K562 (cell line): ENCODE measurements at regions not wholly inside any gene's neighbourhood (a gene's known extent, or its start where the extent isn't known, plus 50 kb on each side); places are given as distances from the start of the nearest gene placed in this dataset.
A peak's percentile ranks its signal among the peaks of the same experiment; 100 is the strongest.

ENCODE experiments used
- ATAC-seq: fragments of 200-7000 bp; cut with Tn5 transposase; 3 replicates; pipeline ENCODE4 v1.9.1; 2020; ENCODE audit warnings: moderate library complexity
- BruUV-seq: library from RNA; stranded (reverse); fragments of 400-500 nt; replicated peaks from 2 replicates; lab custom pipeline; 2021; lab: Mats Ljungman, UMichigan
- CTCF ChIA-PET: fragments of 300-600 bp; formaldehyde crosslinking; extraction: SDS; loops from one replicate; lab custom pipeline; 2021; ENCODE audit warnings: low intra/inter-chr PET ratio; lab: Yijun Ruan, JAX
- POLR2A ChIA-PET: fragments of 300-600, 350-650 bp; sonication (Branson Sonifier 250); formaldehyde crosslinking; extraction: SDS; loops from one replicate; lab custom pipeline; 2021; ENCODE audit warnings: antibody characterized with exemption, inconsistent platforms; lab: Yijun Ruan, JAX
- DNase-seq, 4 experiments: peaks; one replicate each; pipeline versions ENCODE4 v3.0.0 to v3.0.0-alpha.2; 2011 to 2018; ENCODE audit warnings: low spot score in 3 of 4, mixed read lengths in 3 of 4; ENCODE audit errors: extremely low read depth in 1 of 4
- FAIRE-seq: peaks from 2 replicates; lab custom pipeline; 2011; peaks lifted over from hg19 to GRCh38; lab: Jason Lieb, UNC
- H2AFZ ChIP-seq: 2 replicates; pipeline ENCODE4 v1.6.0; 2011; ENCODE audit warnings: low read depth, low read length, control low read depth, inconsistent platforms
- H3K27ac ChIP-seq: fragments of 200-600 bp; 3 replicates; pipeline ENCODE4 v1.8.0; 2011; ENCODE audit warnings: low read depth, mild to moderate bottlenecking, control low read depth, inconsistent platforms, low read length, moderate library complexity, mixed read lengths; ENCODE audit errors: extremely low read depth
- H3K27me3 ChIP-seq, 2 experiments: fragments of 300-600 bp in 1 of 2; 2 replicates in 1 of 2; 3 replicates in 1 of 2; pipeline versions ENCODE4 v1.6.0 to v1.8.0; 2011; ENCODE audit warnings: inconsistent platforms in 2 of 2, low read length in 2 of 2, mild to moderate bottlenecking in 1 of 2, mixed read lengths in 1 of 2, moderate library complexity in 1 of 2; ENCODE audit not compliant: control insufficient read depth in 2 of 2, insufficient read depth in 2 of 2
- H3K36me3 ChIP-seq: fragments of 300-600 bp; 3 replicates; pipeline ENCODE4 v1.8.0; 2011; ENCODE audit warnings: mild to moderate bottlenecking, low read length, inconsistent platforms; ENCODE audit not compliant: control insufficient read depth, insufficient read depth
- H3K4me1 ChIP-seq, 2 experiments: fragments of 200-600 bp in 1 of 2; replicated peaks in 1 of 2; 2 replicates in 1 of 2; 3 replicates in 1 of 2; pipeline versions ENCODE4 v1.5.1 to v1.8.0; 2011; ENCODE audit warnings: inconsistent platforms in 2 of 2, low read length in 2 of 2, mild to moderate bottlenecking in 1 of 2, mixed read lengths in 1 of 2, moderate library complexity in 1 of 2; ENCODE audit not compliant: control insufficient read depth in 2 of 2, insufficient read depth in 2 of 2
- H3K4me2 ChIP-seq: 2 replicates; pipeline ENCODE4 v1.6.1; 2011; ENCODE audit warnings: low read length, control low read depth, inconsistent platforms, mixed read lengths; ENCODE audit not compliant: insufficient read depth
- H3K4me3 ChIP-seq: fragments of 200-600 bp; sonication (generic), shearing (Covaris generic); 2 replicates; pipeline ENCODE4 v1.5.1; 2016; ENCODE audit warnings: control low read depth, inconsistent platforms
- H3K79me2 ChIP-seq: fragments of 200-600 bp; 3 replicates; pipeline ENCODE4 v1.8.0; 2011; ENCODE audit warnings: low read length, inconsistent platforms; ENCODE audit not compliant: control insufficient read depth, insufficient read depth
- H3K9ac ChIP-seq, 2 experiments: 2 replicates each; pipeline versions ENCODE4 v1.6.0 to v1.6.1; 2011; ENCODE audit warnings: low read depth in 2 of 2, low read length in 2 of 2, control low read depth in 1 of 2, inconsistent platforms in 1 of 2, mild to moderate bottlenecking in 1 of 2, mixed read lengths in 1 of 2; ENCODE audit not compliant: insufficient read depth in 1 of 2
- H3K9me1 ChIP-seq: one replicate; pipeline ENCODE4 v1.6.0; 2011; ENCODE audit warnings: inconsistent platforms, mild to moderate bottlenecking, low read length, moderate library complexity; ENCODE audit not compliant: control insufficient read depth, insufficient read depth
- H3K9me3 ChIP-seq: replicated peaks from 2 replicates; pipeline ENCODE4 v1.5.1; 2011; ENCODE audit warnings: low read depth, low read length, inconsistent platforms; ENCODE audit not compliant: control insufficient read depth, insufficient read depth
- H4K20me1 ChIP-seq: replicated peaks from 2 replicates; pipeline ENCODE4 v1.6.1; 2011; ENCODE audit warnings: low read length, inconsistent platforms, mixed read lengths; ENCODE audit not compliant: control insufficient read depth, insufficient read depth
- GABPB2 ChIP-seq: fragments of 250-450 bp; sonication (Bioruptor Pico); conservative IDR thresholded peaks from 2 replicates; pipeline ENCODE4 v1.5.1; 2021; ENCODE audit warnings: mild to moderate bottlenecking
- ZBTB40 ChIP-seq, 2 experiments: fragments of 450-650 bp in 1 of 2; sonication (generic) in 1 of 2; formaldehyde crosslinking in 1 of 2; IDR thresholded peaks; 2 replicates each; pipeline versions ENCODE4 v1.7.1 to v1.9.0; 2016 to 2022; ENCODE audit warnings: inconsistent platforms in 1 of 2, mild to moderate bottlenecking in 1 of 2, missing genetic modification reagents in 1 of 2
- WGBS: fragments of 100-300 bp; shearing (Covaris generic); methylation state at CpG from one replicate; pipeline ENCODE4 v1.1.6; 2016; ENCODE audit warnings: low coverage, mixed read lengths; ENCODE audit not compliant: insufficient coverage; ENCODE audit errors: missing lambda C conversion rate; 5-methylcytosine and 5-hydroxymethylcytosine counted together
- in situ Hi-C: fragments of 300-500 bp; cut with MboI; formaldehyde crosslinking; loops from 4 replicates; pipeline ENCODE4 v1.15.0; 2018; ENCODE audit warnings: inconsistent platforms, mixed read lengths
- intact Hi-C: fragments of 100-400 bp; cut with micrococcal nuclease; formaldehyde crosslinking; loops from 2 replicates; pipeline ENCODE4 v1.14.2; 2022

GRCh38 chr22:48822278-48823233 lies 1005.1 kb downstream of the BRD1 start:
- in situ Hi-C loops = no loop called here
- DNase-seq (no peak), FAIRE-seq (no peak), ATAC-seq (no peak)
- Histone ChIP-seq H3K27me3 (peaks cover 0 to 8% of the 10 kb centered on the region in 2 experiments; a peak in 2 of 5 replicates), H3K9ac (no peak overlapping the region), H3K4me3 (no peak overlapping the region), H3K79me2 (no peaks in the 10 kb centered on the region), H3K27ac (no peak overlapping the region), H4K20me1 (no peaks in the 10 kb centered on the region), H2AFZ (no peak overlapping the region), H3K4me2 (no peak overlapping the region), H3K9me1 (no peaks in the 10 kb centered on the region), H3K9me3 (no peaks in the 10 kb centered on the region), H3K4me1 (no peaks in the 10 kb centered on the region), H3K36me3 (no peaks in the 10 kb centered on the region)
- POLR2A ChIA-PET = interaction anchor here (0.6 kb wide), 1 partner anchor 62 kb away, joined by 3 read pairs; no protein-coding TSS in a partner anchor
- no TSS peak for BruUV-seq
- intact Hi-C loops = no loop called here
- TF ChIP-seq GABPB2 (CRISPR knock-in tag) = no peak
- peak; percentile 85 for TF ChIP-seq ZBTB40 (IDR thresholded peaks at IDR 0.05)
- no peak for TF ChIP-seq ZBTB40 (CRISPR knock-in tag; IDR thresholded peaks at IDR 0.05)
- WGBS = 0% methylated on average over 10 of the region's 19 CpGs
- CTCF ChIA-PET = no interaction called here
